SW480 (cell line): ENCODE measurements at regions not wholly inside any gene's neighbourhood (a gene's known extent, or its start where the extent isn't known, plus 50 kb on each side); places are given as distances from the start of the nearest gene placed in this dataset.
"Not testable (repeated sequence)": the region's sequence is repeated elsewhere in the genome, so short reads cannot be mapped to it uniquely, and the experiment has no call there.

ENCODE experiments used
- DNase-seq: peaks from one replicate; pipeline ENCODE4 v3.0.0-alpha.2; 2016; ENCODE audit warnings: low spot score

DNA sequence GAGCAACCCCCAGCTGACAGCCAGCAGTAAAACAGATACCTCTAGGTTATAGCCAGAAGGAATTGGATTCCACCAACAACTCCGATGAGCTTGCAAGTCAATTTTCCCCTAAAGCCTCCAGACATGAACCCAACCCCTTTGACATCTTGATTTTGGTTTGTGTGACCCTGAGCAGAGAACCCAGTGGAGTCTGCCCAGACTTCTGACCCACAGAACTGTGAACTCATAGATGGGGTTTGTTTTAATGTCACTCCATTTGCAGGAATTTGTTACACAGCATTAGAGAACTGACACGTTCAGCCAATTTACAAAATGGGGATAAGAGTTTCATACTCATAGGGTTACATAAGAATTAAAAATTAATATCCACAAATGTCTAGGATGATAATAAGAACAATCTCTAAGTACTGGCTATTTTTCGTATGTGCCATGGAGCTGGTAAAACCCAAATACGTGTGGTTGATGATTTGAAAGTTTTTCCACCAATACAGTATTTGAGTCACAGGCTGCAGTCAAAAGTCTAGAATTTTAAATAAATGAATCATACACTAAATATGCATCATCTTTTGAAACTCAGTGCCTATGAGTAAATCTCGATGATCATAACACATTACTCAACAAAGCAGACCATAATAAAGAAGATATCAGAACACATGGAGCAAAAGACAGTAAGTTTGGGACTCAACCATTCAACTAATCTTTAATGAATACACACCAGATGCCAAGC lies 380.0 kb downstream of the ANAPC1 start:
- DNase-seq = not testable (repeated sequence)

GRCh38 chr2:111504571-111504942 lies 379.4 kb downstream of the ANAPC1 start:
- not testable (repeated sequence) for DNase-seq

DNA sequence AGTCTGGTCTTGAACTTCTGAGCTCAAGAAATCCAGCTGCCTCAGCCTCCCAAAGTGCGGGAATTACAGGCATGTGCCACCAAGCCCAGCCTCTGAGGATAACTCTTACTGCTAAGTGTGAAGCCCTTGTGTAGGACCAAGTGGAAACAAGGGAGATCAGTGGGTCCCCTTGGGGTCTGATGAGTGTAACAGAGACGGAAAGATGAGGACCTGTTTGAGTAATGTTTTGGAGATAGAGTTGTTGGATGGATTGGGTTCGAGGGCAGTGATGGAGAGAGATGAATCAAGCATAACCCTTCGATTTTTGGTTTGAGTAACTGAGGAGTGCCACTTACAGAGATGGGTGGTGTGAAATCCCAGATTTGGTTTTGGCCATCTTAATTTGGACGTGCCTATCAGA lies 378.7 kb downstream of the ANAPC1 start:
- DNase-seq = not testable (repeated sequence)

DNA sequence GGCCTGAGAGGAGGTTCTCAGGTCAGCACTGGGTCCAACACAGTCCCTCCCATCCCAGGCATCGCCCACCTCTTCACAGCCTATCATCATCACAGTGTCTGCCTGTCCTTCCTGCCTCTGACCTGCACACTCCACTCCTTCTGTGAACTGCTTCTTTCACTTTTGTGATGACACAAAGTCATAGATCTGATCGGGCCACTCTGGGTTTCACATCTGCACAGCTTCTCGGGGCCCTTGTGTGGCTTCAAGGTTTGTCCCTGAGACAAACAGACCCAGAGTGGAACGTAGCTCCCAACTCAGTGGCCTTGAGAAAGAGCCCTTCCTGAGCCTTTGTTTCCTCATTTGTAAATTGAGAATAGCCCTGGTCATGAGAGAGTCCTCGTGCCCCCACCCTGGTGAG lies 377.1 kb downstream of the ANAPC1 start:
- not testable (repeated sequence) for DNase-seq

DNA sequence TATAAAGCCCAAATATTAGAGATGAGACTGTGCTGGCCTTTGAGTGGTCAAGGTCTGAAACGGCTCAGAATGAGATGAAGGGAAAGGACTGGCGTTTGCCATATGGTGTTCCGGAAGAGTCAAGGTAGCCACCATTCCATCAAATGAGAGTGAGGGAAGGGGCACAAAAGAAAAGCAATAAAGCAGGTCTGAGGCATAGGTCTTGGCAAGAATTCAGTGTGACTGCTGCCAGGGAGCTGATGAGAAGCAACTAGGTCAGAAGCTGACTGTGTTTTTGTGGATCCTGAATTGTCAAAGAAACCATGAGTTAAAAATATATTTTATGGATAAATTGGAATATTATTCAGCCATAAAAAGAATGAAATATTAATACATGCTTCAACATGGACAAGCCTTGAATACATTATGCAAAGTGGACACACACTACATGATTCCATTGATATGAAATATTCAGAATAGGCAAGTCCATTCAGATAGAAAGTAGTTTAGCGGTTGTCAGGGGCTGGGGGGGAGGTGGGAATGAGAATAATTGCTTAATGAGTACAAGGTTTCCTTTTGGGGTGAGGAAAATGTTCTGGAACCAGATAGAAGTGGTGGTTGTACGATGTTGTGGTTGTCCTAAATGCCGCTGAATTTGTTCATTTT lies 374.6 kb downstream of the ANAPC1 start:
- DNase-seq = not testable (repeated sequence)

GRCh38 chr2:111510384-111510783 lies 373.6 kb downstream of the ANAPC1 start:
- DNase-seq = not testable (repeated sequence)

GRCh38 chr2:111511062-111511461 lies 372.9 kb downstream of the ANAPC1 start:
- DNase-seq = not testable (repeated sequence)

- not testable (repeated sequence) for DNase-seq
Observed at GRCh38 chr2:111512378-111512777, 371.6 kb downstream of the ANAPC1 start.

DNA sequence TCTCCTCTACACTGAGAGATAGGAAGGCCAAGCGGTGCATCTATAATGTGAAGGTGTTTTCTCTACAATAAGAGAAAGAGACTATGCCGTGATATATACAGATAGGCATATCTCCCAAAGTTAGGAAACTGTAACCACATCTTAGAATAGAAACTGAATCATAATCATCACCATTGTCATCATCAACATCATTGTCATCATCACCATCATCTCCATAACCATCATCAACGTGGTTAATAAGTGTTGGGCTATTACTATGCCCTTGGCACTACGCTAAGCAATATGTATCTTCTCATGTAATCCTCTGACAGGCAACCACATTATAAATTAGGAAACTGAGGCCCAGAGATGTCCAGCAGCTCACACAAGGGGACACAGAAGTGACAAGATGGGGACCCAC lies 369.9 kb downstream of the ANAPC1 start:
- not testable (repeated sequence) for DNase-seq

DNA sequence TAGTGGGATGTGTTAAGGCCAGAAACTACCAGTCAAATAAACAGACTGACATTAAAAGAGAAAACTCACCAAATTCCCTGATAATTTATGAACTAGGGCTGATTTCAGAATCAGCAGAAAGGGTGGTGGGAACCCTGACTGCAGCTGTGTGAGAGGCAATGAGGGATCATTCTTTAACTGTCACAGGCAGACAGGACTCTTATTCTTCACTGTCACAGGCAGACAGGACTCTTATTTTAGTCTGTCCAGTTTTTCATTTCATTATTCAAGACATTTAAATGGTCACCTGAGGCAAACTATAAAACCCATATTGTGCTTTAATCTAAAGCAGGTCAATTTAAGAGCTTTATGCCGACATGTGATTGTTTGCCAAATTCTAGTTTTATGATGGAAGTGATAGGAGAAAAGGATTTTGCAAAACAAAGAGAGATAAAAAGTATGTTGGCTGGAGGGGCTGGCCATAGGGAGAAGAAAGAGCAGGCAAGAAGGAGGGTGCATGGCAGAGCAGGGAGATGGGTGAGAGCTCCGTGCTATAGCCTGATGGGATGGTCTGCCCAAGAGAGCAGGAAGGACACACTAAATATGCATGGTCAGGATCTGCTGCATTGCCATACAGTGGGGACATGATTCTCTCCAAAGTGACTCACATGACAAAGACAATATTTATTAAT lies 366.8 kb downstream of the ANAPC1 start:
- not testable (repeated sequence) for DNase-seq

DNA sequence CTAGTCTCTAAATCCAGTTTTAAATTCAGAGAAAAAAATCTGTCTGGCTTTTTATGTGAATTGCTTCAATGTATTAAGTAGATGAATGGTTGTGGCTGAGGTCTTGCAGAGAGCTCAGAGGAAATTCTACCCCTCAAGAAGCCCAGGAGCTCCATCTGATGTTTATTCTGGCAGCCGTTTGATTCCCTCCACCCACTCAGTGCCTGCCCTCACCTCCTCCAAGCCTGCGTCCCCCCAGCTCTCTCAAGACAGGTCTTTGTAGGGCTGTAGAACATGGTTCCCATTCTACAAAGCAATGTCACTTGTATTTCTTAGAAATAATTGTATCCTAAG lies 366.3 kb downstream of the ANAPC1 start:
- DNase-seq = not testable (repeated sequence)

DNA sequence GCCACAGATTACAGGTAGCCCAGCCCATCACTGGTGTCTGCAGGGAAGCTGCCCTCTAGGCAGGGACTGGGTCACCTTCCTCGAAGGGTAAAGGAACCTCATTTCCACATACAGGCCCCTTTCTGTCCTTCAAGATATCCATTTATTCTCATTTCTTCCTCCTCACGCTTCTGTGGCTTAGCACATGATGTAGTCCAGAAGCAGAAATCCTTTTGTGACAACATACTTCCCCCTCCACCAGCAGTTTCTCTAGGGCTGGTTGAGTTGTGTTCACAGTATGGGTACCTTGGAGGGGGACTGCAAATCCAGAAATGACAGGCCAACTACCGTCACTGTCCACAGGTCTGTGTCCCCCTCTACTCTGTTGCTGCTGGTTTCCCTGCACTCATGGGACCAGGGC lies 364.9 kb downstream of the ANAPC1 start:
- no peak for DNase-seq

GRCh38 chr2:111522231-111522768 lies 361.7 kb downstream of the ANAPC1 start:
- no peak for DNase-seq

DNA sequence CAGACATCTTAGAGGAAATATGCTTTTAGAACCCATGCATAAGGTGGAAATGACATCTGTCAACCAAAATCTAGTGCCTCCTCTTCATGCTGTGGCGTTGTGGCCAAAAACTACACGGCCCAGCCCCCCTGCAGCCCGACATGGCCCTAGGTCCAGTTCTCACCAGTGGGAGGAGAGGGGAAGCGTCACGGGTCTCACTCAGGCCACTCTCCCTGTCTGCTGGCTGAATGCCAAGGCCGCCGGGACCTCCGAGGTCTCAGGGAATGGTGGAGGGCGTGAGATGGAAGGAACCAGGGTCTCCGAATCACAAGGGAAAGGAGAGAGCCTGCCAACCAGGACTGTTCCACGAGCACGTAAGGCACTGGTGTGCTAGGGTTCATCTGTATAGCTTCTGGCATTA lies 361.0 kb downstream of the ANAPC1 start:
- DNase-seq = no peak

DNA sequence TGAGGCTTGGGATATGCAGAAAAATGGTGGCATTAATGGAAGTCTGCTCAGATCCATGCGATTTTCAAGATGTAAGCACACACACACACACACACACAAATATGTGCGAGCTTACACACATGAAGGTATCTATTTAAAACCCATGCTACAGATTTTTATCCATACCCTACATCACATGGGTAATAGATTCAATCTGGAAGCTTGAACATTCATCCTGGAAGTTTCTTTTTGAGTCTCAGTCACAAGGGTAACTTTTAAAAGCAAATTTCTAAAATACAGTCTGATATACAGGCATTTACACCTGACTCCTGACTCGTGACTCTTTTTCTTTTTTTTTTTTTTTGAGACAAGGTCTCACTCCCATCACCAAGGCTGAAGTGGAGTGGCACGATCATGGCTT lies 359.0 kb downstream of the ANAPC1 start:
- not testable (repeated sequence) for DNase-seq

DNA sequence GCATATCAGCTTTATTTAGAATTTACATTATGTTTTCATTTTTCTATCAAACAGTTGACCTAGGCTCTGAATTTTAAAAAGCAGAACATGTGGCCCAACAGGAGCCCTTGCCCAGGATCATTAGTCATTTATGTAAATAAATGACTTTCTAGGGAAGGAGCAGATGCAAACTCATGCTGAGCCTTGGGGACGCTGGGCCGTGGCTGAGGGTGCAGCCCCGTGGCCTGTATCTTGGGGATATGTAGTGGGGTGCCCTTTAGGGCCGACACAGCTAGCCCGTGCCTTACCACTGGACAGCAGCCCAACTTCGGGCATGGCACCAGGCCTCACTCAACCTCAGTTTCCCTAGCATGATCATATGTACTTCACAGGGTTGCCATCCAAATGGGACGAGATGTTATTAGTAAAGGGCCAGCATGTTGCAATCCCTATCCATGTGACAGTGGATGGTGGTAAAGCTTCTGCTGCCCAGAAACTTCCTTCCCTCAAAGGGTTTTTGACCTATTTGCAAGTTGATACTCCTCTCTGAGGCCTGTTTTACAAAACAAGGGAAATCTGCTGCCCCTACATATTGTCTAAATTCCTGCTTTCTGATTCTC lies 357.9 kb downstream of the ANAPC1 start:
- DNase-seq = not testable (repeated sequence)

DNA sequence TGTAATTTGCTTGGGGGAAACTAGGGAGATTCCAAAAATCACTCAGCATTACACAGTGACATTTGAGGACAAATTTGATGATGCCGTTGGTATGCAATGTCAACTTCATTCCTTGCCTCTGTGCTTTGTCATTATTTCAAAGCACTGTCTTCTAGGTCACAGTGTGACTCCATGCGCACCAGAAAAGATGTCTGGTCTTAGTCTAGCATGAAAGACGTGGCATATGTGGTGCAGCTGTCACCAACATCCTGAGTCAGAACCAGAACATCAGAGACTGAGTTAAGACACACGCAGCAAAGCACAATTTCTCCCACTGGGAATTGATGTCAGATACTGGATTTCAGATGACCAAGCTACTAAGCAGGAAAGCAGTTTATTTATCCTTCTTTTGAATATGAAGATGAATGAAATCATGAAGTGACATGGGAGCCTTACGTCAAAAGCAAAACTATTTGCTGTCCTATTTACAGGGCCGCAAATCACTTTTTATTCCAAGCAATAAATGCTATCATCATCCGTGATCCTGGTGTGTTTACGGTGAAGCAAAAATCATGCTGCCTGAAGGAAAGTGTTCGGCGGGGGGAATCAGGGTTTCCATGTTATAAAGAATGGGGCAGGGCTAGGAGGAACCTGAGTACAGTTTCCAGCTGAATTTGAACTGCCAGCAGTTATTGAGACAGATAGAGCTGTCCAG lies 356.1 kb downstream of the ANAPC1 start:
- DNase-seq = not testable (repeated sequence)

- DNase-seq = not testable (repeated sequence)
Observed at GRCh38 chr2:111529022-111529421, 355.0 kb downstream of the ANAPC1 start.

DNA sequence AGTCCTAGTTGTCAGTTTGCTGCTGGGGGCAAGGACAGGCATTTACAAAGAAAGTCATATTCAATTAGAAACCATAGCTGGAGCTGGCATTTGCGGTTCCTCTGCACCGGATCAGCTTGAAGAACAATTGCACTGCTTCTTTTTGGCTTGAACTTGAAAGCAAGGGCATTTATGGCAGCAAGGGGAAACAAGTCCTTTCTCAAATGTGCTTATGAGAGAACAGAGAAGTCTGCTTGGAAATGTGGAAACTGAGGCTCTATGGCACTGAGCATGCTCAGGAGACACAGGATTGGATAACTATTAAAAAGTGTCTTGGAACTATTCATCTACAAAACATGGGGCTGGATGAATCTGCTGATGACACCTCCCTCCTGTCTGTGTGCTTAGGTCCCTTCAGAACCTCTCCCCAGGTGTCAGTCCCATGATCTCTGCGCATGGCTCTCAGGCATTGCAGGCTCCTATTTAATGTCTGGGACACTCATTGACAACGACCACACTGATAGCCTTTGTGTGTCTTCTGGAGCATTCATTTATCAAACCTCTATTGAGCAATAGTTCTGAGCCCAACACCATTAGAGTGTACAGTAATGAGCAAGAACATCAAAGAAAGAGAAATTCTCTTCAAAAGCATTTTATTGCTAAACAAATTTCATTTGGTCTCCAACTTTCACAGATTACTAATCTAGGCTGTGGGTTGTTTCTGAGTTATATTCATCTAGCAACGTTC lies 353.6 kb downstream of the ANAPC1 start:
- DNase-seq = not testable (repeated sequence)

GRCh38 chr2:111532682-111533556 lies 351.1 kb downstream of the ANAPC1 start:
- not testable (repeated sequence) for DNase-seq
